SU-DHL-6 (cell line): ENCODE measurements at regions not wholly inside any gene's neighbourhood (a gene's known extent, or its start where the extent isn't known, plus 50 kb on each side); places are given as distances from the start of the nearest gene placed in this dataset.
"Not testable (repeated sequence)": the region's sequence is repeated elsewhere in the genome, so short reads cannot be mapped to it uniquely, and the experiment has no call there.

Experiments
- CTCF ChIP-seq: fragments of 200-600 bp; sonication (generic); IDR thresholded peaks from one replicate; pipeline ENCODE4 v1.5.1; 2017; ENCODE audit warnings: antibody characterized with exemption, mild to moderate bottlenecking, low read length, moderate library complexity; ENCODE audit not compliant: insufficient read depth, poor library complexity, severe bottlenecking
- EZH2phosphoT487 ChIP-seq: fragments of 200-600 bp; sonication (generic), shearing (Covaris generic); conservative IDR thresholded peaks from 2 replicates; pipeline ENCODE4 v1.6.1; 2018; ENCODE audit warnings: mild to moderate bottlenecking, antibody characterized with exemption, low read length, moderate library complexity, mixed read lengths

GRCh38 chr2:111465521-111465920, 344.8 kb downstream of the BCL2L11 start:
- TF ChIP-seq CTCF, EZH2phosphoT487: not testable (repeated sequence)
